ENCODE measurements at regions not wholly inside any gene's neighbourhood (a gene's known extent, or its start where the extent isn't known, plus 50 kb on each side); places are given as distances from the start of the nearest gene placed in this dataset.

DNA sequence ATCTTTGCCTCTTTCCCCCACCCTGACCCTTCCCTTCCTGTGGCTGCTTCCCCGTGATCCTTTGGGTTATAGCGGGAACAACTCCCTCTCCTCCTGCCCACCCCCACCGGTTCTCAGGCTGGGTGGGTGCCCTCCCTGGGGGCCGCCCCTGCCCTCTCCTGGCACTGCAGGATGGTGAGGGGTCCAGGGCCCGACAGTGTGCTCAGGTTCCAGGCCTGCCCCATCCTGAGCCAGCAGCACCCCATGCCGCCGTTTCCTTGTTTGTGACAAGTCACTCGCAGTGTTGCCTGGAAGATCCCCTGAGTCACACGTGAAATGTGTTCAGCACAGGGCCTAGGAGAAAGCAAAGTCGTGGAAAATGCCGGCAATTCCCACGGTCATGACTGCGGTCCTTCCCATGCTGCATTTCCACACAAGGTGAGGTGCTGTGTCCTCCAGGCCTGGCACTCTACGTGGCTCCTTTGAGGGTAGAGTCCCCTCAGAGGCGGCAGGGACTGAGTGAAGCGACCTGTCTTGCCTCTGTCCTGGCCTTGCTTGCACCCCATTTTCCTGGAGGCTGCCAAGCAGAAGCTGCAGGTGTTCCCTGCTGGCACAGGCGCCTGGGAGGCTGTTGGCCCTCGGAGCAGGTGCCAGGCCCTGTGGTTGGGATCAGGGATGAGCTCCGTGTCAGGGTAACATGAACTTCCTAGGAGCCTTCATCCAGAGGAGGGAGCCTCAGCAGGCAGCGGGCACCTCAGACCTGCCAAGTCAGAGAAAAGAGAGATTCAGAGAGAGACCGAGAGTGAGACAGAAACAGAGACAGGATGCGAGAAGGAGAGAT, 80.5 kb upstream of the LINC01488 start:
- TF ChIP-seq, protein P1, sequence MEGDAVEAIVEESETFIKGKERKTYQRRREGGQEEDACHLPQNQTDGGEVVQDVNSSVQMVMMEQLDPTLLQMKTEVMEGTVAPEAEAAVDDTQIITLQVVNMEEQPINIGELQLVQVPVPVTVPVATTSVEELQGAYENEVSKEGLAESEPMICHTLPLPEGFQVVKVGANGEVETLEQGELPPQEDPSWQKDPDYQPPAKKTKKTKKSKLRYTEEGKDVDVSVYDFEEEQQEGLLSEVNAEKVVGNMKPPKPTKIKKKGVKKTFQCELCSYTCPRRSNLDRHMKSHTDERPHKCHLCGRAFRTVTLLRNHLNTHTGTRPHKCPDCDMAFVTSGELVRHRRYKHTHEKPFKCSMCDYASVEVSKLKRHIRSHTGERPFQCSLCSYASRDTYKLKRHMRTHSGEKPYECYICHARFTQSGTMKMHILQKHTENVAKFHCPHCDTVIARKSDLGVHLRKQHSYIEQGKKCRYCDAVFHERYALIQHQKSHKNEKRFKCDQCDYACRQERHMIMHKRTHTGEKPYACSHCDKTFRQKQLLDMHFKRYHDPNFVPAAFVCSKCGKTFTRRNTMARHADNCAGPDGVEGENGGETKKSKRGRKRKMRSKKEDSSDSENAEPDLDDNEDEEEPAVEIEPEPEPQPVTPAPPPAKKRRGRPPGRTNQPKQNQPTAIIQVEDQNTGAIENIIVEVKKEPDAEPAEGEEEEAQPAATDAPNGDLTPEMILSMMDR (IDR thresholded peaks at IDR 0.05; ENCODE audit: borderline replicate concordance, extremely low read depth, low read length, poor library complexity, severe bottlenecking): no peak
- TF ChIP-seq EZH2 (IDR thresholded peaks at IDR 0.05; ENCODE audit: borderline replicate concordance, low read depth, low read length, severe bottlenecking): no peak
